ENCODE measurements at regions not wholly inside any gene's neighbourhood (a gene's known extent, or its start where the extent isn't known, plus 50 kb on each side); places are given as distances from the start of the nearest gene placed in this dataset.

DNA sequence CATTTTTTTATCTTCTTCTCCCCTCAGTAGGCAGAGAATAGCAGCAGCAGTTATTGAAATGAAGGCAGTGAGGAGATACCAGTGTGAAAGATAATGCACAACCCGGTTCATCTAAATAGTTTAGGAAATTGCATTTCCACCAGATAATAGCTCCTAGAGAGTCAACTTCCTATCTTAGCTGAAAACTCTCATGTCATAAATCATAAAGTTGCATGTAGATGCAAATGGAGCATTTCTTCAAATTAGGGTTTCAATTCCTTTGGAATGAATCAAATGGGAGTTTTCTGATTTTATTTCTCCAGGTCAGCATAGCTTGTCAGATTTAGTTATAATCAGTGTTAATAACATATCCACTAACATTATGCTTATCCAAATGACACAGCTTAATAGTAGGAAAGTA is 335.3 kb downstream of the CNTNAP4 start:
- Histone ChIP-seq H3K9me3 (ENCODE audit: low read length) (no peaks in the 10 kb centered on the region), H3K27me3 (ENCODE audit: insufficient read depth, low read length) (no peaks in the 10 kb centered on the region), H4K20me1 (ENCODE audit: insufficient read depth, low read length) (no peaks in the 10 kb centered on the region), H3K4me1 (ENCODE audit: insufficient read depth, low read length, severe bottlenecking) (no peaks in the 10 kb centered on the region), H3K27ac (ENCODE audit: low read depth, low read length, poor library complexity, severe bottlenecking) (no peak overlapping the region), H3K4me3 (ENCODE audit: low read depth, low read length, poor library complexity, severe bottlenecking) (no peak overlapping the region), H3K36me3 (ENCODE audit: insufficient read depth, low read length) (no peaks in the 10 kb centered on the region), H3K4me2 (ENCODE audit: low read length) (no peak overlapping the region), H3K9ac (ENCODE audit: low read length) (no peak overlapping the region), H3K9me2 (ENCODE audit: low read depth, low read length) (no peaks in the 10 kb centered on the region), H3K79me2 (ENCODE audit: insufficient read depth, low read length) (no peaks in the 10 kb centered on the region), H3F3A (ENCODE audit: insufficient read depth, low read length) (no peaks in the 10 kb centered on the region; the same call in 1 of the 2 replicates), H2AFZ (ENCODE audit: low read length) (no peak overlapping the region)
- TF ChIP-seq, protein P1, sequence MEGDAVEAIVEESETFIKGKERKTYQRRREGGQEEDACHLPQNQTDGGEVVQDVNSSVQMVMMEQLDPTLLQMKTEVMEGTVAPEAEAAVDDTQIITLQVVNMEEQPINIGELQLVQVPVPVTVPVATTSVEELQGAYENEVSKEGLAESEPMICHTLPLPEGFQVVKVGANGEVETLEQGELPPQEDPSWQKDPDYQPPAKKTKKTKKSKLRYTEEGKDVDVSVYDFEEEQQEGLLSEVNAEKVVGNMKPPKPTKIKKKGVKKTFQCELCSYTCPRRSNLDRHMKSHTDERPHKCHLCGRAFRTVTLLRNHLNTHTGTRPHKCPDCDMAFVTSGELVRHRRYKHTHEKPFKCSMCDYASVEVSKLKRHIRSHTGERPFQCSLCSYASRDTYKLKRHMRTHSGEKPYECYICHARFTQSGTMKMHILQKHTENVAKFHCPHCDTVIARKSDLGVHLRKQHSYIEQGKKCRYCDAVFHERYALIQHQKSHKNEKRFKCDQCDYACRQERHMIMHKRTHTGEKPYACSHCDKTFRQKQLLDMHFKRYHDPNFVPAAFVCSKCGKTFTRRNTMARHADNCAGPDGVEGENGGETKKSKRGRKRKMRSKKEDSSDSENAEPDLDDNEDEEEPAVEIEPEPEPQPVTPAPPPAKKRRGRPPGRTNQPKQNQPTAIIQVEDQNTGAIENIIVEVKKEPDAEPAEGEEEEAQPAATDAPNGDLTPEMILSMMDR (IDR thresholded peaks at IDR 0.05; ENCODE audit: low read length): no peak
- no peak for TF ChIP-seq EZH2 (IDR thresholded peaks at IDR 0.05; ENCODE audit: borderline replicate concordance, low read length)

DNA sequence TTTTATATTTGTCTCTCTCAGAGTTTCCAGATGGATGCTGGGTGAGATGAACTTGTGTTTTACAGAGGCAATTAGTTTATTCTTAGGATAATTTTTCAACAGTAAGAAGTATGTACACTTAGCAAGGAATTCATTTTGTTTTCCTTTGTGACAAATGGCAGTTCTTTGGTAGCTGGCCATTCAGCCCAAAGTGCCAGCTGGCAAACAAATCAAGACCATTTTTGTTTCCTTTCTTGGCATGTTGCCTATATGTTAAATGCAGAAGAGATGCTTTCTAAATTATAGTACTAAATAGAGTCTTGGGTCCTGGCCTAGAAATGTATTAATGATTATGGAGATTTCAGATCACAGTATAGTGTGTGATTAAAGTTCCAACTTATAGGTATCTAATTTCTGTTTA is 337.1 kb downstream of the CNTNAP4 start:
- no peaks in the 10 kb centered on the region for H3K4me1 ChIP-seq (ENCODE audit: insufficient read depth, low read length, severe bottlenecking)
- H3K4me3 ChIP-seq (ENCODE audit: low read depth, low read length, poor library complexity, severe bottlenecking): no peak overlapping the region
- no peak for TF ChIP-seq EZH2 (IDR thresholded peaks at IDR 0.05; ENCODE audit: borderline replicate concordance, low read length)
- TF ChIP-seq, protein P1 (IDR thresholded peaks at IDR 0.05; ENCODE audit: low read length): no peak
- H3K4me2 ChIP-seq (ENCODE audit: low read length): no peak overlapping the region
- no peak overlapping the region for H2AFZ ChIP-seq (ENCODE audit: low read length)
- no peaks in the 10 kb centered on the region for H3K36me3 ChIP-seq (ENCODE audit: insufficient read depth, low read length)
- H3K79me2 ChIP-seq (ENCODE audit: insufficient read depth, low read length): no peaks in the 10 kb centered on the region
- no peaks in the 10 kb centered on the region for H3K27me3 ChIP-seq (ENCODE audit: insufficient read depth, low read length)
- no peak overlapping the region for H3K9ac ChIP-seq (ENCODE audit: low read length)
- no peak overlapping the region for H3K27ac ChIP-seq (ENCODE audit: low read depth, low read length, poor library complexity, severe bottlenecking)
- no peaks in the 10 kb centered on the region for H4K20me1 ChIP-seq (ENCODE audit: insufficient read depth, low read length)
- no peaks in the 10 kb centered on the region for H3K9me3 ChIP-seq (ENCODE audit: low read length)
- no peaks in the 10 kb centered on the region; the same call in 1 of the 2 replicates for H3F3A ChIP-seq (ENCODE audit: insufficient read depth, low read length)
- no peaks in the 10 kb centered on the region for H3K9me2 ChIP-seq (ENCODE audit: low read depth, low read length)

DNA sequence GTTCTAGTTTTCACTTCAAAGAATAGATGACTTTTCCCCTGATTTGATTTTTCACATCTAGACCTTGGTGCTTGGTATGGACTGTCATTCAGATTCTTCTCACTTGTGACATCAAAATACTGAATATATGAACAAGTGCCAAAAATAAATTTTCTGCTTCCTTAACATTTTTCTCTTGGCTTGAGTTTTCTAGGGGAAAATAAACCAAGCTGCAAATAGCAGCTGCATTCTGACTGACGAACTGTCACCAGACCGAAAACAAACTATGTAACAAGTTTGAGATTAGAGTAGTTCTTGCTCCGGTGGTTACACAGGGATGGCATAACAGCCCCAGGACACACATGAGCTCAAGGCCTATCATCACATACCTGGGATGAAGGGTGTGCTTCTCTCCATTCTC is 345.7 kb downstream of the CNTNAP4 start:
- no peaks in the 10 kb centered on the region for H3K4me1 ChIP-seq (ENCODE audit: insufficient read depth, low read length, severe bottlenecking)
- no peak for TF ChIP-seq EZH2 (IDR thresholded peaks at IDR 0.05; ENCODE audit: borderline replicate concordance, low read length)
- TF ChIP-seq, protein P1 (IDR thresholded peaks at IDR 0.05; ENCODE audit: low read length): no peak

More for the DNA sequence above, 345.7 kb downstream of the CNTNAP4 start:
- no peaks in the 10 kb centered on the region for H3F3A ChIP-seq (ENCODE audit: insufficient read depth, low read length)
- H3K36me3 ChIP-seq (ENCODE audit: insufficient read depth, low read length): no peaks in the 10 kb centered on the region
- H3K9me3 ChIP-seq (ENCODE audit: low read length): no peaks in the 10 kb centered on the region
- no peak overlapping the region for H3K4me2 ChIP-seq (ENCODE audit: low read length)
- no peak overlapping the region for H2AFZ ChIP-seq (ENCODE audit: low read length)
- no peaks in the 10 kb centered on the region for H4K20me1 ChIP-seq (ENCODE audit: insufficient read depth, low read length)
- no peak overlapping the region for H3K9ac ChIP-seq (ENCODE audit: low read length)
- H3K27me3 ChIP-seq (ENCODE audit: insufficient read depth, low read length): no peaks in the 10 kb centered on the region
- H3K4me3 ChIP-seq (ENCODE audit: low read depth, low read length, poor library complexity, severe bottlenecking): no peak overlapping the region
- H3K79me2 ChIP-seq (ENCODE audit: insufficient read depth, low read length): no peaks in the 10 kb centered on the region
- H3K9me2 ChIP-seq (ENCODE audit: low read depth, low read length): no peaks in the 10 kb centered on the region
- no peak overlapping the region for H3K27ac ChIP-seq (ENCODE audit: low read depth, low read length, poor library complexity, severe bottlenecking)

All from OCI-LY1 (cell line).